GM23338 (cell line): ENCODE measurements at regions not wholly inside any gene's neighbourhood (a gene's known extent, or its start where the extent isn't known, plus 50 kb on each side); places are given as distances from the start of the nearest gene placed in this dataset.

Experiments used
- ATAC-seq: fragments of 200-7000 bp; cut with Tn5 transposase; 3 replicates; pipeline ENCODE4 v1.9.1; 2020
- DNase-seq: peaks from one replicate; pipeline ENCODE4 v3.0.0-alpha.2; 2015; ENCODE audit warnings: low spot score
- H2AFZ ChIP-seq: fragments of 200-600 bp; sonication (generic); 2 replicates; pipeline ENCODE4 v1.8.0; 2016; ENCODE audit warnings: antibody characterized with exemption, mild to moderate bottlenecking, moderate library complexity
- H3F3A ChIP-seq: fragments of 200-600 bp; sonication (generic); replicated peaks from 2 replicates; pipeline ENCODE4 v1.8.0; 2017; ENCODE audit warnings: antibody characterized with exemption, mixed run types, low read depth
- H3K27ac ChIP-seq: fragments of 200-600 bp; sonication (generic); 2 replicates; pipeline ENCODE4 v1.6.1; 2016; ENCODE audit warnings: low read depth
- H3K27me3 ChIP-seq: fragments of 200-600 bp; sonication (generic); 2 replicates; pipeline ENCODE4 v1.8.0; 2016; ENCODE audit warnings: mild to moderate bottlenecking, mixed run types, moderate library complexity; ENCODE audit not compliant: insufficient read depth
- H3K36me3 ChIP-seq: fragments of 200-600 bp; sonication (generic); 2 replicates; pipeline ENCODE4 v1.8.0; 2016; ENCODE audit warnings: mild to moderate bottlenecking; ENCODE audit not compliant: insufficient read depth
- H3K4me1 ChIP-seq: fragments of 200-600 bp; sonication (generic); 2 replicates; pipeline ENCODE4 v1.8.0; 2016; ENCODE audit warnings: mild to moderate bottlenecking, moderate library complexity; ENCODE audit not compliant: insufficient read depth
- H3K4me2 ChIP-seq: fragments of 200-600 bp; sonication (generic); 2 replicates; pipeline ENCODE4 v1.7.1; 2017; ENCODE audit warnings: mixed run types
- H3K4me3 ChIP-seq: fragments of 200-600 bp; sonication (generic); 2 replicates; pipeline ENCODE4 v1.6.1; 2016; ENCODE audit warnings: mixed run types
- H3K79me2 ChIP-seq: fragments of 200-600 bp; sonication (generic); replicated peaks from 2 replicates; pipeline ENCODE4 v1.8.0; 2017; ENCODE audit warnings: mild to moderate bottlenecking; ENCODE audit not compliant: insufficient read depth
- H3K9me2 ChIP-seq: fragments of 200-600 bp; sonication (generic); 2 replicates; pipeline ENCODE4 v1.8.0; 2017; ENCODE audit not compliant: insufficient read depth
- H4K20me1 ChIP-seq: fragments of 200-600 bp; sonication (generic); replicated peaks from 2 replicates; pipeline ENCODE4 v1.8.0; 2017; ENCODE audit warnings: mild to moderate bottlenecking; ENCODE audit not compliant: insufficient read depth
- H3K27ac Mint-ChIP-seq: 2 replicates; pipeline ENCODE4 v1.8.0; 2020; ENCODE audit warnings: inconsistent platforms, mild to moderate bottlenecking, moderate library complexity, mixed read lengths
- H3K27me3 Mint-ChIP-seq: 3 replicates; pipeline ENCODE4 v1.8.0; 2022; ENCODE audit warnings: low read depth, mild to moderate bottlenecking, moderate library complexity, mixed read lengths, inconsistent platforms; ENCODE audit not compliant: insufficient read depth, poor library complexity
- H3K36me3 Mint-ChIP-seq: 3 replicates; pipeline ENCODE4 v1.8.0; 2021; ENCODE audit warnings: low read depth, mild to moderate bottlenecking, inconsistent platforms, moderate library complexity, mixed read lengths
- H3K4me1 Mint-ChIP-seq: 3 replicates; pipeline ENCODE4 v1.8.0; 2020; ENCODE audit warnings: mild to moderate bottlenecking, inconsistent platforms, mixed read lengths
- H3K4me3 Mint-ChIP-seq: 3 replicates; pipeline ENCODE4 v1.8.0; 2021; ENCODE audit warnings: moderate library complexity, mild to moderate bottlenecking, inconsistent platforms, mixed read lengths
- H3K9me3 Mint-ChIP-seq: 3 replicates; pipeline ENCODE4 v1.8.0; 2020; ENCODE audit warnings: moderate library complexity, mild to moderate bottlenecking, inconsistent platforms, mixed read lengths
- EZH2 ChIP-seq: fragments of 200-600 bp; sonication (generic); IDR thresholded peaks from one replicate; pipeline ENCODE4 v1.8.0; 2017; ENCODE audit warnings: antibody characterized with exemption, mild to moderate bottlenecking, low read depth; ENCODE audit not compliant: unreplicated experiment
- EZH2phosphoT487 ChIP-seq: fragments of 200-600 bp; sonication (generic); IDR thresholded peaks from one replicate; pipeline ENCODE4 v1.8.1; 2018; ENCODE audit warnings: antibody characterized with exemption; ENCODE audit not compliant: unreplicated experiment
- JUNB ChIP-seq: IDR thresholded peaks from one replicate; pipeline ENCODE4 v1.6.1; 2016; ENCODE audit warnings: antibody characterized with exemption; ENCODE audit not compliant: unreplicated experiment
- STAT1 ChIP-seq: IDR thresholded peaks from one replicate; pipeline ENCODE4 v1.6.1; 2016; ENCODE audit warnings: antibody characterized with exemption; ENCODE audit not compliant: unreplicated experiment
- ZNF114 ChIP-seq: fragments of 250-450 bp; sonication (Bioruptor Pico); IDR thresholded peaks from 2 replicates; pipeline ENCODE4 v1.5.0; 2020; ENCODE audit warnings: mild to moderate bottlenecking, moderate library complexity
- ZNF331 ChIP-seq: fragments of 250-450 bp; sonication (Bioruptor Pico); IDR thresholded peaks from 2 replicates; pipeline ENCODE4 v1.5.0; 2020; ENCODE audit warnings: low read depth, mild to moderate bottlenecking, moderate library complexity
- TF ChIP-seq, protein P1 (sequence below): IDR thresholded peaks from 2 replicates; pipeline ENCODE4 v1.6.1; 2016; ENCODE audit warnings: antibody characterized with exemption
- TF ChIP-seq, protein P2 (sequence below): fragments of 250-450 bp; sonication (Bioruptor Pico); IDR thresholded peaks from 2 replicates; pipeline ENCODE4 v1.5.0; 2020; ENCODE audit warnings: mild to moderate bottlenecking, moderate library complexity
- TF ChIP-seq, protein P3 (sequence below), 2 experiments: fragments of 200-600 bp in 1 of 2; sonication (generic) in 1 of 2; conservative IDR thresholded peaks; 2 replicates each; pipeline versions ENCODE4 v1.5.1 to v1.6.1; 2016 to 2017; ENCODE audit warnings: antibody characterized with exemption in 2 of 2, low read depth in 2 of 2, mild to moderate bottlenecking in 2 of 2, moderate library complexity in 1 of 2

DNA sequence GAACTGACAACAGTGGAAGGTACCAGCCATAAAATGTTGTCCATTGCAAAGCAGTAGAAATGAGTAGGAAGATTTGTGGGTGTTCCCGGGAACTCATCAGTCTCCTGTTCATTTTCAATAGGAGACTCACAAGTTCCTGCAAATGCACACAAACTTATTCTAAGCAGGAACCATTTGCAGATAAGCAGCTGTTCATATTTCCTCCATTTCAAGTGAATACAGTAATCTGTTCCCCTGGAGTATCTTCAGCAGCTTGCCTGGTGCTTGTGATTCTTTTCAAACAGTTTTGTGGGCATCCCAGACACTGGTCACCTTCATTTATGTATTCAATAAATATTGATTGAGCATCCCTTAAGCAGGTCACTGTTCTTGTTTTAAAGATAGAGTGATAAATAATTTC is 1315.5 kb upstream of the C9orf72 start:
- Mint-ChIP-seq H3K4me1 (peaks cover 7% of the 10 kb centered on the region; the same call in 2 of the 3 replicates), H3K27ac (no peak overlapping the region), H3K4me3 (no peak overlapping the region), H3K9me3 (no peaks in the 10 kb centered on the region), H3K36me3 (no peaks in the 10 kb centered on the region), H3K27me3 (no peaks in the 10 kb centered on the region)
- Histone ChIP-seq H3K27me3 (no peaks in the 10 kb centered on the region), H3K9me2 (no peaks in the 10 kb centered on the region), H3F3A (no peaks in the 10 kb centered on the region), H3K36me3 (no peaks in the 10 kb centered on the region), H3K4me3 (no peak overlapping the region), H3K27ac (no peak overlapping the region), H4K20me1 (no peaks in the 10 kb centered on the region), H3K4me1 (no peaks in the 10 kb centered on the region), H3K4me2 (no peak overlapping the region), H3K79me2 (no peaks in the 10 kb centered on the region), H2AFZ (no peak overlapping the region)
- TF ChIP-seq, protein P1, sequence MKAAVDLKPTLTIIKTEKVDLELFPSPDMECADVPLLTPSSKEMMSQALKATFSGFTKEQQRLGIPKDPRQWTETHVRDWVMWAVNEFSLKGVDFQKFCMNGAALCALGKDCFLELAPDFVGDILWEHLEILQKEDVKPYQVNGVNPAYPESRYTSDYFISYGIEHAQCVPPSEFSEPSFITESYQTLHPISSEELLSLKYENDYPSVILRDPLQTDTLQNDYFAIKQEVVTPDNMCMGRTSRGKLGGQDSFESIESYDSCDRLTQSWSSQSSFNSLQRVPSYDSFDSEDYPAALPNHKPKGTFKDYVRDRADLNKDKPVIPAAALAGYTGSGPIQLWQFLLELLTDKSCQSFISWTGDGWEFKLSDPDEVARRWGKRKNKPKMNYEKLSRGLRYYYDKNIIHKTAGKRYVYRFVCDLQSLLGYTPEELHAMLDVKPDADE, result no peak
- TF ChIP-seq, protein P2, sequence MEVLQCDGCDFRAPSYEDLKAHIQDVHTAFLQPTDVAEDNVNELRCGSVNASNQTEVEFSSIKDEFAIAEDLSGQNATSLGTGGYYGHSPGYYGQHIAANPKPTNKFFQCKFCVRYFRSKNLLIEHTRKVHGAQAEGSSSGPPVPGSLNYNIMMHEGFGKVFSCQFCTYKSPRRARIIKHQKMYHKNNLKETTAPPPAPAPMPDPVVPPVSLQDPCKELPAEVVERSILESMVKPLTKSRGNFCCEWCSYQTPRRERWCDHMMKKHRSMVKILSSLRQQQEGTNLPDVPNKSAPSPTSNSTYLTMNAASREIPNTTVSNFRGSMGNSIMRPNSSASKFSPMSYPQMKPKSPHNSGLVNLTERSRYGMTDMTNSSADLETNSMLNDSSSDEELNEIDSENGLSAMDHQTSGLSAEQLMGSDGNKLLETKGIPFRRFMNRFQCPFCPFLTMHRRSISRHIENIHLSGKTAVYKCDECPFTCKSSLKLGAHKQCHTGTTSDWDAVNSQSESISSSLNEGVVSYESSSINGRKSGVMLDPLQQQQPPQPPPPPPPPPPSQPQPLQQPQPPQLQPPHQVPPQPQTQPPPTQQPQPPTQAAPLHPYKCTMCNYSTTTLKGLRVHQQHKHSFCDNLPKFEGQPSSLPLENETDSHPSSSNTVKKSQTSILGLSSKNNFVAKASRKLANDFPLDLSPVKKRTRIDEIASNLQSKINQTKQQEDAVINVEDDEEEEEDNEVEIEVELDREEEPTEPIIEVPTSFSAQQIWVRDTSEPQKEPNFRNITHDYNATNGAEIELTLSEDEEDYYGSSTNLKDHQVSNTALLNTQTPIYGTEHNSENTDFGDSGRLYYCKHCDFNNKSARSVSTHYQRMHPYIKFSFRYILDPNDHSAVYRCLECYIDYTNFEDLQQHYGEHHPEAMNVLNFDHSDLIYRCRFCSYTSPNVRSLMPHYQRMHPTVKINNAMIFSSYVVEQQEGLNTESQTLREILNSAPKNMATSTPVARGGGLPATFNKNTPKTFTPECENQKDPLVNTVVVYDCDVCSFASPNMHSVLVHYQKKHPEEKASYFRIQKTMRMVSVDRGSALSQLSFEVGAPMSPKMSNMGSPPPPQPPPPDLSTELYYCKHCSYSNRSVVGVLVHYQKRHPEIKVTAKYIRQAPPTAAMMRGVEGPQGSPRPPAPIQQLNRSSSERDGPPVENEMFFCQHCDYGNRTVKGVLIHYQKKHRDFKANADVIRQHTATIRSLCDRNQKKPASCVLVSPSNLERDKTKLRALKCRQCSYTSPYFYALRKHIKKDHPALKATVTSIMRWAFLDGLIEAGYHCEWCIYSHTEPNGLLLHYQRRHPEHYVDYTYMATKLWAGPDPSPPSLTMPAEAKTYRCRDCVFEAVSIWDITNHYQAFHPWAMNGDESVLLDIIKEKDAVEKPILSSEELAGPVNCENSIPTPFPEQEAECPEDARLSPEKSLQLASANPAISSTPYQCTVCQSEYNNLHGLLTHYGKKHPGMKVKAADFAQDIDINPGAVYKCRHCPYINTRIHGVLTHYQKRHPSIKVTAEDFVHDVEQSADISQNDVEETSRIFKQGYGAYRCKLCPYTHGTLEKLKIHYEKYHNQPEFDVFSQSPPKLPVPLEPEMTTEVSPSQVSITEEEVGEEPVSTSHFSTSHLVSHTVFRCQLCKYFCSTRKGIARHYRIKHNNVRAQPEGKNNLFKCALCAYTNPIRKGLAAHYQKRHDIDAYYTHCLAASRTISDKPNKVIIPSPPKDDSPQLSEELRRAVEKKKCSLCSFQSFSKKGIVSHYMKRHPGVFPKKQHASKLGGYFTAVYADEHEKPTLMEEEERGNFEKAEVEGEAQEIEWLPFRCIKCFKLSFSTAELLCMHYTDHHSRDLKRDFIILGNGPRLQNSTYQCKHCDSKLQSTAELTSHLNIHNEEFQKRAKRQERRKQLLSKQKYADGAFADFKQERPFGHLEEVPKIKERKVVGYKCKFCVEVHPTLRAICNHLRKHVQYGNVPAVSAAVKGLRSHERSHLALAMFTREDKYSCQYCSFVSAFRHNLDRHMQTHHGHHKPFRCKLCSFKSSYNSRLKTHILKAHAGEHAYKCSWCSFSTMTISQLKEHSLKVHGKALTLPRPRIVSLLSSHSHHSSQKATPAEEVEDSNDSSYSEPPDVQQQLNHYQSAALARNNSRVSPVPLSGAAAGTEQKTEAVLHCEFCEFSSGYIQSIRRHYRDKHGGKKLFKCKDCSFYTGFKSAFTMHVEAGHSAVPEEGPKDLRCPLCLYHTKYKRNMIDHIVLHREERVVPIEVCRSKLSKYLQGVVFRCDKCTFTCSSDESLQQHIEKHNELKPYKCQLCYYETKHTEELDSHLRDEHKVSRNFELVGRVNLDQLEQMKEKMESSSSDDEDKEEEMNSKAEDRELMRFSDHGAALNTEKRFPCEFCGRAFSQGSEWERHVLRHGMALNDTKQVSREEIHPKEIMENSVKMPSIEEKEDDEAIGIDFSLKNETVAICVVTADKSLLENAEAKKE, result no peak
- TF ChIP-seq ZNF114 (CRISPR knock-in tag), result no peak
- no peak for TF ChIP-seq EZH2
- no peak for TF ChIP-seq EZH2phosphoT487
- TF ChIP-seq, protein P3, sequence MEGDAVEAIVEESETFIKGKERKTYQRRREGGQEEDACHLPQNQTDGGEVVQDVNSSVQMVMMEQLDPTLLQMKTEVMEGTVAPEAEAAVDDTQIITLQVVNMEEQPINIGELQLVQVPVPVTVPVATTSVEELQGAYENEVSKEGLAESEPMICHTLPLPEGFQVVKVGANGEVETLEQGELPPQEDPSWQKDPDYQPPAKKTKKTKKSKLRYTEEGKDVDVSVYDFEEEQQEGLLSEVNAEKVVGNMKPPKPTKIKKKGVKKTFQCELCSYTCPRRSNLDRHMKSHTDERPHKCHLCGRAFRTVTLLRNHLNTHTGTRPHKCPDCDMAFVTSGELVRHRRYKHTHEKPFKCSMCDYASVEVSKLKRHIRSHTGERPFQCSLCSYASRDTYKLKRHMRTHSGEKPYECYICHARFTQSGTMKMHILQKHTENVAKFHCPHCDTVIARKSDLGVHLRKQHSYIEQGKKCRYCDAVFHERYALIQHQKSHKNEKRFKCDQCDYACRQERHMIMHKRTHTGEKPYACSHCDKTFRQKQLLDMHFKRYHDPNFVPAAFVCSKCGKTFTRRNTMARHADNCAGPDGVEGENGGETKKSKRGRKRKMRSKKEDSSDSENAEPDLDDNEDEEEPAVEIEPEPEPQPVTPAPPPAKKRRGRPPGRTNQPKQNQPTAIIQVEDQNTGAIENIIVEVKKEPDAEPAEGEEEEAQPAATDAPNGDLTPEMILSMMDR (conservative IDR thresholded peaks at IDR 0.05; ENCODE audit: low read depth in 2 of 2), result no peak
- no peak for TF ChIP-seq STAT1
- TF ChIP-seq JUNB, result no peak
- no peak for TF ChIP-seq ZNF331
- DNase-seq, result no peak
- ATAC-seq, result no peak
